ENCODE measurements at regions not wholly inside any gene's neighbourhood (a gene's known extent, or its start where the extent isn't known, plus 50 kb on each side); places are given as distances from the start of the nearest gene placed in this dataset.
"Not testable (repeated sequence)": the region's sequence is repeated elsewhere in the genome, so short reads cannot be mapped to it uniquely, and the experiment has no call there.

DNA sequence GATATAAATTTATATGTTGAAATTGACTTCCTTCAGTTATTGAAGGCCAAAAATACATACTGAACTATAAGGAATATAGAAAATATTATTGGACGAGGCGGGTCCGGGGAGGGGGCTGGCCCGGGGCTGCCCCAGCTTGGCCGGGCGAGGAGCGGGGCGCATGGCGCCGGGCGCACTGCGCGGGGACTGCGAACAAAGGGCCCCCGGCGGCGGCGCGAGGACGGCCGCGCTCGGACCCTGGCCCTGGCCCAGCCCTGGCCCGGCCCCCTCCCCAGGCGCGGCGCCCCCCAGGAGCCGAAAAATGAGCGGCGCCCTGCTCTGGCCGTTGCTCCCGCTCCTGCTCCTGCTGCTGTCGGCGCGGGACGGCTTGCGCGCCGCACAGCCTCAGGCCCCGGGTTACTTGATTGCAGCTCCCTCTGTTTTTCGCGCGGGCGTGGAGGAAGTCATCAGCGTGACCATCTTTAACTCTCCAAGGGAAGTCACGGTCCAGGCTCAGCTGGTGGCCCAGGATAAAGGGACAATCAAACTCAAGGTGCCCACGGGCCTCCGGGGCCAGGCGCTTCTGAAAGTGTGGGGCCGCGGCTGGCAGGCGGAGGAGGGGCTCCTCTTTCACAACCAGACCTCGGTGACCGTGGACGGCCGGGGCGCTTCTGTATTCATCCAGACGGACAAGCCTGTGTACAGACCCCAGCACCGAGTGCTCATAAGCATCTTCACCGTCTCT, 1247.6 kb upstream of the PHF14 start:
- TF ChIP-seq, protein P1, sequence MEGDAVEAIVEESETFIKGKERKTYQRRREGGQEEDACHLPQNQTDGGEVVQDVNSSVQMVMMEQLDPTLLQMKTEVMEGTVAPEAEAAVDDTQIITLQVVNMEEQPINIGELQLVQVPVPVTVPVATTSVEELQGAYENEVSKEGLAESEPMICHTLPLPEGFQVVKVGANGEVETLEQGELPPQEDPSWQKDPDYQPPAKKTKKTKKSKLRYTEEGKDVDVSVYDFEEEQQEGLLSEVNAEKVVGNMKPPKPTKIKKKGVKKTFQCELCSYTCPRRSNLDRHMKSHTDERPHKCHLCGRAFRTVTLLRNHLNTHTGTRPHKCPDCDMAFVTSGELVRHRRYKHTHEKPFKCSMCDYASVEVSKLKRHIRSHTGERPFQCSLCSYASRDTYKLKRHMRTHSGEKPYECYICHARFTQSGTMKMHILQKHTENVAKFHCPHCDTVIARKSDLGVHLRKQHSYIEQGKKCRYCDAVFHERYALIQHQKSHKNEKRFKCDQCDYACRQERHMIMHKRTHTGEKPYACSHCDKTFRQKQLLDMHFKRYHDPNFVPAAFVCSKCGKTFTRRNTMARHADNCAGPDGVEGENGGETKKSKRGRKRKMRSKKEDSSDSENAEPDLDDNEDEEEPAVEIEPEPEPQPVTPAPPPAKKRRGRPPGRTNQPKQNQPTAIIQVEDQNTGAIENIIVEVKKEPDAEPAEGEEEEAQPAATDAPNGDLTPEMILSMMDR (conservative IDR thresholded peaks at IDR 0.05 in 1 of 2, IDR thresholded peaks at IDR 0.05 in 1 of 2; ENCODE audit: extremely low read depth in 1 of 2, insufficient read depth in 1 of 2, low read depth in 1 of 2, low read length in 2 of 2), result not testable (repeated sequence)
- TF ChIP-seq EZH2 (IDR thresholded peaks at IDR 0.05; ENCODE audit: borderline replicate concordance, low read length), result not testable (repeated sequence)

All from mammary epithelial cell (primary cell).